Lung (tissue), 11 donors: ENCODE measurements at regions not wholly inside any gene's neighbourhood (a gene's known extent, or its start where the extent isn't known, plus 50 kb on each side); places are given as distances from the start of the nearest gene placed in this dataset.
A peak's percentile ranks its signal among the peaks of the same experiment; 100 is the strongest.

Source experiments
- ATAC-seq: fragments of 200-7000 bp; cut with Tn5 transposase; one replicate; pipeline ENCODE4 v1.9.1; 2020; ENCODE audit warnings: moderate number of reproducible peaks; ENCODE audit not compliant: insufficient read depth, low FRiP score
- DNase-seq, 3 donors: peaks; one replicate each; pipeline ENCODE4 v3.0.0-alpha.2; 2013 to 2017
- H3K27ac ChIP-seq, 2 donors: one replicate each; pipeline ENCODE4 v1.5.1; 2013; ENCODE audit warnings: mild to moderate bottlenecking in 2 of 2, moderate library complexity in 2 of 2, control low read depth in 1 of 2, inconsistent platforms in 1 of 2, low read depth in 1 of 2, low read length in 1 of 2
- H3K27me3 ChIP-seq, 3 donors: one replicate each; pipeline ENCODE4 v1.5.1; 2013; ENCODE audit warnings: low read length in 2 of 3; ENCODE audit not compliant: control insufficient read depth in 3 of 3, insufficient read depth in 3 of 3
- H3K36me3 ChIP-seq, 4 donors: one replicate each; pipeline ENCODE4 v1.5.1; 2013; ENCODE audit warnings: low read length in 4 of 4, mild to moderate bottlenecking in 1 of 4, moderate library complexity in 1 of 4; ENCODE audit not compliant: control insufficient read depth in 4 of 4, insufficient read depth in 4 of 4
- H3K4me1 ChIP-seq, 5 donors: one replicate each; pipeline ENCODE4 v1.5.1; 2013; ENCODE audit warnings: low read length in 5 of 5, mild to moderate bottlenecking in 2 of 5, moderate library complexity in 1 of 5; ENCODE audit not compliant: control insufficient read depth in 5 of 5, insufficient read depth in 5 of 5
- H3K4me3 ChIP-seq: one replicate; pipeline ENCODE4 v1.5.1; 2013; ENCODE audit warnings: mild to moderate bottlenecking, control low read depth, moderate library complexity
- H3K9ac ChIP-seq, 2 donors: one replicate each; pipeline ENCODE4 v1.5.1; 2013; ENCODE audit warnings: low read length in 2 of 2, control low read depth in 1 of 2; ENCODE audit not compliant: insufficient read depth in 1 of 2
- H3K9me3 ChIP-seq, 4 donors: one replicate each; pipeline ENCODE4 v1.5.1; 2013; ENCODE audit warnings: low read length in 3 of 4, mild to moderate bottlenecking in 1 of 4, moderate library complexity in 1 of 4; ENCODE audit not compliant: control insufficient read depth in 4 of 4, insufficient read depth in 3 of 4
- WGBS, 2 donors: extraction: QIAGEN DNeasy Blood & Tissue Kit; methylation state at CpG; one replicate each; pipeline ENCODE4 v1.1.7; 2013; 5-methylcytosine and 5-hydroxymethylcytosine counted together
- TF ChIP-seq, protein P1 (sequence below): IDR thresholded peaks from 2 replicates; pipeline ENCODE4 v1.5.1; 2012; ENCODE audit warnings: mild to moderate bottlenecking; ENCODE audit errors: control extremely low read depth, extremely low read depth
- donor health status: control.
- donor health status: control.
- donor health status: Bipolar disorder and iron deficiency.
- donor health status: healthy.
- donor health status: DM: yes; HTN: yes; CAD: no.

DNA sequence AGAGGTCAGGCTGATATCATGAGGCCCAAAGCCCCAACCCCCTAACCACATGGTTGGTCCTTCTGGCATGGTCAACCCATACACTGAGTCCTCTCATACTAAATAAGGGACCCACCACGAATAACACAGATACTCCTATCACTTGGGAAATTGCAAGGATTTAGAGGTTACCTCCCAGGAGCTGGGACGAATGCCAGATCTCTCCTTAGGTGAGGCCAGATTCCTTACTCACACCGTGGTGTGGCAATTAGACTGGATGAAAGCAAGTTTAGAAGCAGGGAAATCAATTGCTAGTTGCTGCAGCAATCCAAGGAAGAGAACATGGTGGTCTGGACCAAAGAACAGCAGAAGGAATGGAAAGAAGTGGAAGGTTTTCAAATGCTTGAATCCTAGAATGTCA lies 60.1 kb downstream of the IER5 start:
- Histone ChIP-seq H3K4me1 (peaks cover 0 to 29% (median 12%) of the 10 kb centered on the region in 5 donors), H3K27me3 (no peaks in the 10 kb centered on the region), H3K36me3 (no peaks in the 10 kb centered on the region), H3K27ac (peak overlapping the region in 1 of 2 donors; percentile 98), H3K9ac (no peak overlapping the region), H3K4me3 (no peak overlapping the region), H3K9me3 (no peaks in the 10 kb centered on the region)
- DNase-seq (no peak), ATAC-seq (no peak)
- TF ChIP-seq, protein P1, sequence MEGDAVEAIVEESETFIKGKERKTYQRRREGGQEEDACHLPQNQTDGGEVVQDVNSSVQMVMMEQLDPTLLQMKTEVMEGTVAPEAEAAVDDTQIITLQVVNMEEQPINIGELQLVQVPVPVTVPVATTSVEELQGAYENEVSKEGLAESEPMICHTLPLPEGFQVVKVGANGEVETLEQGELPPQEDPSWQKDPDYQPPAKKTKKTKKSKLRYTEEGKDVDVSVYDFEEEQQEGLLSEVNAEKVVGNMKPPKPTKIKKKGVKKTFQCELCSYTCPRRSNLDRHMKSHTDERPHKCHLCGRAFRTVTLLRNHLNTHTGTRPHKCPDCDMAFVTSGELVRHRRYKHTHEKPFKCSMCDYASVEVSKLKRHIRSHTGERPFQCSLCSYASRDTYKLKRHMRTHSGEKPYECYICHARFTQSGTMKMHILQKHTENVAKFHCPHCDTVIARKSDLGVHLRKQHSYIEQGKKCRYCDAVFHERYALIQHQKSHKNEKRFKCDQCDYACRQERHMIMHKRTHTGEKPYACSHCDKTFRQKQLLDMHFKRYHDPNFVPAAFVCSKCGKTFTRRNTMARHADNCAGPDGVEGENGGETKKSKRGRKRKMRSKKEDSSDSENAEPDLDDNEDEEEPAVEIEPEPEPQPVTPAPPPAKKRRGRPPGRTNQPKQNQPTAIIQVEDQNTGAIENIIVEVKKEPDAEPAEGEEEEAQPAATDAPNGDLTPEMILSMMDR = no peak
- 63 to 86% methylated on average over 3 of the region's 3 CpGs for WGBS, 2 donors

DNA sequence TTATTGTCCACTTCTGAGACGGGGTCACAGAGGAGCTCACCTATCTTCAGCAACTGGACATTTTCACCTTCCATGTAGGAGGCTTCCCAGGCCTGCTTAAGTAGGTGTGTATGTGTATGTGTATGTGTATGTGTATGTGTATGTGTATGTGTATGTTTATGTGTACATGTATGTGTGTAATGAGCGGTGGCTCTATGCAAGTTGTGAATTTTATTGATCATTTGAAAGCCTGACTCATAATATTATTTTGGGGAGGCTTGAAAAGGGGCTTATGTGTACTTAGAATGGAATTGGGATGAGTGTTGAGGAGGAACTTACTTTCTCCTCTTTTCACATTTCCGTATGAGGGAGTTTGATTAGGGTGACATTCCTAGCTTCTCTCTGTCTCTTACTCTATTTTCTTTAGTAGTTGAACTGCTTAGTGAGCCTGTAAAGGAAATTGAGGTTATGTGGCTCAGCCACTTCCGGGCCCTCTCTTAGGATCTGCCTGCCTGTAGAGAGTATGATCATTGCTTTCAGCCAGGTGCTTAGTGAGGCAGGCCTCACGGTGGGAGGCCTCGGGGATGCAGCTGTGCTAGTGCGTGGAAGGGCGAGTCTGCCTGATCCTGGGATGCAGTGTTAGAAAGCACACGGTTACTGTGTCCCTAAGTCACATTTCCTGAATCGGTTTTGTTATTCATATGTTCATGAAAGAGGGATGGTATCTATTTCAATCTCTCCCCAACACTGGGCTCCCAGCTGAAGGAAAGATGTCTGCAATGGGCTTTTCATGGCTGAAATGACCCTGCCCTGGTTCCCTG lies 61.0 kb downstream of the IER5 start:
- Histone ChIP-seq H3K27ac (peak overlapping the region in 1 of 2 donors; percentile 98), H3K4me3 (no peak overlapping the region), H3K9ac (no peak overlapping the region), H3K27me3 (no peaks in the 10 kb centered on the region), H3K4me1 (peaks cover 0 to 29% (median 14%) of the 10 kb centered on the region in 5 donors), H3K36me3 (no peaks in the 10 kb centered on the region), H3K9me3 (no peaks in the 10 kb centered on the region)
- no peak for DNase-seq
- TF ChIP-seq, protein P1 = no peak
- ATAC-seq = no peak
- 43 to 76% methylated on average over 10 of the region's 10 CpGs for WGBS, 2 donors

DNA sequence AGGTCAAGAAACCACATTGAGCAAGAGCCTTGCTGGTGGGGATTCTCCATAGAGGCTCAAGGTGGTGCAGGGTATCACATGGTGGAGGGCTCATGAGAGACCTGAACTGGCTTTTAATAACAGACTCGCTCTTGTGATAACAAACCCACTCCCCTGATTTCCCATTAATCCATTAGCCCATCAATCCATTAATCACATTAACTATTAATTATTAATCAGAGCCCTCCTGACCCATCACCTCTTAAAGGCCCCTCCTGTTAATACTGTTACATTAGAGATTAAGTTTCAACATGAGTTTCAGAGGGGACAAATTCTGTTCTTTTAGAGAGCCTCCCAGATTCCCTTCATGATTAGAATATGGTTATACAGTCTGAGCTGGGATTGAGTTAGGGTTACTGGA lies 61.8 kb downstream of the IER5 start:
- Histone ChIP-seq H3K27me3 (no peaks in the 10 kb centered on the region), H3K4me3 (no peak overlapping the region), H3K27ac (peak overlapping the region in 1 of 2 donors; percentile 98), H3K4me1 (peaks cover 0 to 29% (median 14%) of the 10 kb centered on the region in 5 donors), H3K9me3 (no peaks in the 10 kb centered on the region), H3K36me3 (no peaks in the 10 kb centered on the region), H3K9ac (no peak overlapping the region)
- DNase-seq (no peak), ATAC-seq (no peak)
- WGBS, 2 donors = 100% methylated on average over 1 of the region's 1 CpG
- TF ChIP-seq, protein P1 = no peak
